GM03348 (cell line): ENCODE measurements at regions not wholly inside any gene's neighbourhood (a gene's known extent, or its start where the extent isn't known, plus 50 kb on each side); places are given as distances from the start of the nearest gene placed in this dataset.

ENCODE experiments used
- DNase-seq: peaks from one replicate; pipeline ENCODE4 v3.0.0; 2012; ENCODE audit warnings: low spot score

- DNase-seq = no peak
These were observed 134.8 kb upstream of the ADAMTS16 start for GRCh38 chr5:5005353-5005752.

DNA sequence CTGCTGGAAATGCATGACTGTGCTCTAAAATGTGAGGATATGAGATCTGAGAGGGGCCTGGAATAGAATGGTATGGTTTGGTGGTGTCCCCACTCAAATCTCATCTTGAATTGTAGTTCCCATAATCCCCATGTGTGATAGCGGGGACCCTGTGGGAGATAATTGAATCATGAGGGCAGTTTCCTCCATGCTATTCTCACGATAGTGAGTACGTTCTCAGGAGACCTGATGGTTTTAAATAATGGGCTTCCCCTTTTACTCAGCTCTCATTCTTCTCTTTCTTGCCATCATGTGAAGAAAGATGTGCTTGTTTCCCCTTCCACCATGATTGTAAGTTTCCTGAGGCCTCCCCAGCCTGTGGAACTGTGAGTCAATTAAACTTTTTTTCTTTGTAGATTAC, 133.6 kb upstream of the ADAMTS16 start:
- no peak for DNase-seq

GRCh38 chr5:5009240-5009639, 130.9 kb upstream of the ADAMTS16 start:
- DNase-seq = no peak

DNA sequence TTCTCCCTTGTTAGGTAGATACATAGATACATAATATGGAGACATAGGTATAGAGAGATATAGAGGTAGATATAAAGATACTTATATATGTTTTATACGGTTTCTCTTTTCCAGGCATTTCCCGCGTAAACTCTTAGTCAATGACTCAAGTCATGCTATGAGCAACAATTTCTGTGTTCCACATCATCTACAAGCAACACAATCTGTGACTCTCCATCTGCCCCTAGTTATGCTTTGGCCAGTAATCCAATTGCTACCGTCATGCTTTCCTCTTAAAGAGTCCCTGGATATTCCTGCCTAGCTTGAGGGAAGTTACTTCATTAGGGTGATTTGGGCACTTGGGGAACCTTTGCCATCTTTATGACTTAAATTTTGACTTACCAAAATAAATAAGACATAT, 129.0 kb upstream of the ADAMTS16 start:
- no peak for DNase-seq

GRCh38 chr5:5014586-5015235, 125.4 kb upstream of the ADAMTS16 start:
- DNase-seq = peak; percentile 82

- peak; percentile 82 for DNase-seq
These were observed 122.1 kb upstream of the ADAMTS16 start for GRCh38 chr5:5017827-5018577.

GRCh38 chr5:5018578-5018970, 121.6 kb upstream of the ADAMTS16 start:
- DNase-seq = peak; percentile 71

- no peak for DNase-seq
These were observed 118.7 kb upstream of the ADAMTS16 start for GRCh38 chr5:5021436-5021835.

GRCh38 chr5:5025098-5025773, 114.9 kb upstream of the ADAMTS16 start:
- DNase-seq = no peak

DNA sequence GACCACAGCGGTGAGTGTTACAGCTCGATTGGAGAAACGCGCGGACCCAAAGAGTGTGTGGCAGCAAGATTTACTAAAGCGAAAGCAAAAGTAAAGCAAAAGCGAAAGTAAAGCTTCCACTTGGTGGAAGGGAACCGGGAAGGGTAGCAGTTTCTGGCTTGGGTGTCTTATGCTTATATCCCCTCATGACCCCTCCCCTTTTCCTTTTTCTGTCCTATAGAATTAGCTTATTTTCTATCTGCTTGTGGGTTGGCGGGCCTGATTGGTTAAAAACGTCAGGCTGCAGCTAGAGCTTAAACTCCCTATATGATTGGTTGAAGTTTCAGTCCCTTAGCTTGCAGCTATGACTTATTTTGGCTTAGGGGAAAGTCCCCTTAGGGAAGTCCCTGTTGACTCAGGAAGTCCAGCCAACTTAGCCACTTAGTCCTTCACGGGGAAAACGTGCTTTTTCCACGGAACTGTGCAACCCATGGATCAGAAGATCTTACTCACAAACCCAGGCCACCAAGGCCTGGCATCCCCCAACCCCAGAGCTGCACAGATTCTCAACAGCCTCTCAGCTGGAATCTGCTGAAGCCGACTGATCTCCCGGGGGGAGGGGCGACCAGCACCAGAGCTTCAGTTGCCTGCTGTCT, 114.2 kb upstream of the ADAMTS16 start:
- no peak for DNase-seq

GRCh38 chr5:5026409-5026785, 113.7 kb upstream of the ADAMTS16 start:
- DNase-seq = no peak

- no peak for DNase-seq
These were observed 108.5 kb upstream of the ADAMTS16 start for GRCh38 chr5:5031665-5032064.

DNA sequence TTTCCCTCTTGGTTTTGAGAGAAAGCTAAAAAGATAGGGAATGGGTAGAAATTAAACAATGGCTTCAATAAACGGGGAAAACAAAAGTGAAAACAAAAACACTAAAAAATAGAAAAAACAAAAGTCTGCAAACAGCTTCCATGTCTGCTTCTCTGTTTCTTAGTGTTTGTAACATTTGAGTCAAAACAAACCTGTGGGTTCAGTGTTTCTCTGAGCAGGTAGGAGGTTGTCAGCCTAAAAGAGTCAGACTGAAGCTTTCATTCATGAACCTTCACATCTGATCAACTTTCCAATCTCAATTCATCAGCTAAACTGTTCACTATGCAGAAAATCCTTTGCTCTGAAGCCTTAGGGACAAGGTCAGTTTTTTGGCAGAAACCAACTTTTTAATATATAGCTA, 102.5 kb upstream of the ADAMTS16 start:
- DNase-seq = no peak

DNA sequence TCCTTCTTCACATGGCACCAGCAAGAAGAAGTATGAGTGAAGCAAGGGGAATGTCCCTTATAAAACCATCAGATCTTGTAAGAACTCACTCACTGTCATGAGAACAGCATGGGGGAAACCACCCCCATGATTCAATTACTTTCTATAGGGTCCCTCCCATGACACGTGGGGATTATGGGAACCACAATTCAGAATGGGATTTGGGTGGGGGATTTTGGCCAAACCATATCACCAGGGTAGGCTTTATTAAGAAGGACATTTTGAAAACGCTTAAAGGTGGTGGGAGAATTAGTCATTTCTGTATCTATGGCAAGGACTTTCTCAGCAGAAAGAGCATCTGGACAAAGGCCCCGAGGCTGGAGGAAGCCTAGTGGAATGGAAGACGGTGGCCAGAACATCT, 100.2 kb upstream of the ADAMTS16 start:
- no peak for DNase-seq

- no peak for DNase-seq
These were observed 99.4 kb upstream of the ADAMTS16 start for GRCh38 chr5:5040712-5041111.

- no peak for DNase-seq
These were observed 97.3 kb upstream of the ADAMTS16 start for GRCh38 chr5:5042806-5043205.

- no peak for DNase-seq
These were observed 96.8 kb upstream of the ADAMTS16 start for GRCh38 chr5:5043346-5043745.

DNA sequence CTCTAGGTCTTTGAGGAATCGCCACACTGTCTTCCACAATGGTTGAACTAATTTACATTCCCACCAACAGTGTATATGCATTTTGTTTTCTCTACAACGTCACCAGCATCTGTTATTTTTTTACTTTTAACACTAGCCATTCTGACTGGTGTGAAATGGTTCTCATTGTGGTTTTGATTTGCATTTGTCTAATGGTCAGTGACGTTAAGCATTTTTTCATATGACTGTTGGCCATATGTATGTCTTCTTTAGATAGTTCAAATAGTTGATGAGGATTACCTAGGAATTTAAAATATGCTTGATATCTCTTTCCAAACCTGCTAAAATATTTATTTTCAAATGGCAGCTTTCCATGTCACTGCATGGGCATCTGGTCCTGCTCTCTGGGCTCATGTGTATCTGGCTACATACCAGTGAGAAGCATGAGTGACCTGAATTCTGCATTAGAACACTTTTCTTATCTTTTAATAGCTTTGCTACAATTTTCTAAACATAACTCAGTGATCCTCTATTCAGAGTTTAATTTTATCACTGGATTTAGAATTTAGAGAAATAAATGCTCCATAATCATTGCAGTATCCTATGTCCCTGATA, 95.8 kb upstream of the ADAMTS16 start:
- DNase-seq = no peak

- DNase-seq = no peak
These were observed 93.2 kb upstream of the ADAMTS16 start for GRCh38 chr5:5046680-5047502.

DNA sequence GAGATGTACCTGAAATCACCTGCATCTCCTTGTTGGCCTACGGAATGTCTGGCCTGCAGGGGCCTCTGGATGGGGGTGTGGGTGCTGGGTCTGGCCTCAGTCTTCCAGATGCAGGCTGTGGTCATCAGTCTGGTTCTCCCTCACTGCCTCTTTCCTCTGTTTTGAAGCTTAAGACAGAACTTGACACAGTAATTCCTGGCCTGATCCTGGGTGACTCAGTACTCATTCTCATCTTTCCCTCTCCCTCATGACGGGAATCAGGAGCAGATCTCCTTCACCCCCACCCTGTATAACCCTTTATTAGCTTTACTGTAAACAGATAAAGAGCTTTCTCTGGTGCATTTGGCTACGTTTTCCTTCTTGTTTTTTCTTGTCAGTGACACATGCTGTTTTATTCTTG, 89.3 kb upstream of the ADAMTS16 start:
- DNase-seq = no peak

DNA sequence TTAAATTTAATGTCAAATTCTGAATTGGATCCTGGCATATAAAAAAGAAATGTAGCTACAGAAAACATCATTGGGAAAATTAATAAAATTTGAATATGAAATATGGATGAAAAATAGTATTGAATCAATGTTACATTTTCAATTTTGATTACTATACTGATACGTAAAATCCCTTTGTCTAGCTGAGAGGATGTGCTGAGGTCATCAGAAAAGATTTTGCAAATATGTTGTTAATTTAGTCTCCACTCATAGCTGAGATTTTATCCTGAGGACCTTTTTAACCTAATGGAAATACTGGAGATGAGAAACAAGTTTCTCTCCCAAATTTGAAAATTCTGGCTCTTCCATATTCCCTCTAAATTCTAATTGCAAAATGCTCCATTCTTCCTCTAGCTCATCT, 84.4 kb upstream of the ADAMTS16 start:
- DNase-seq = no peak

GRCh38 chr5:5061836-5062235, 78.3 kb upstream of the ADAMTS16 start:
- no peak for DNase-seq
